Head of caudate nucleus (tissue), 42 donors: ENCODE measurements at regions not wholly inside any gene's neighbourhood (a gene's known extent, or its start where the extent isn't known, plus 50 kb on each side); places are given as distances from the start of the nearest gene placed in this dataset.

ENCODE experiments used
- DNase-seq, 42 donors: peaks; one replicate each; pipeline versions ENCODE4 v3.0.0 to v3.0.0-alpha.2; 2020 to 2021; ENCODE audit warnings: mixed read lengths in 7 of 42
- intact Hi-C: fragments of 100-400 bp; cut with DNase I; formaldehyde crosslinking; loops from one replicate; pipeline ENCODE4 v1.15.0; 2022

GRCh38 chr15:70558406-70559264, 204.7 kb downstream of the UACA start:
- DNase-seq, result no peak
- intact Hi-C loops, result no loop called here

GRCh38 chr15:70557521-70558258, 205.7 kb downstream of the UACA start:
- intact Hi-C loops, result no loop called here
- DNase-seq, result no peak

- DNase-seq, result no peak
- intact Hi-C loops, result no loop called here
These were observed 206.6 kb downstream of the UACA start for GRCh38 chr15:70556779-70557178.

GRCh38 chr15:70556151-70556741, 207.1 kb downstream of the UACA start:
- intact Hi-C loops, result no loop called here
- DNase-seq, result peak in 9 of 42 donors; percentile 4 to 45 (median 27)

DNA sequence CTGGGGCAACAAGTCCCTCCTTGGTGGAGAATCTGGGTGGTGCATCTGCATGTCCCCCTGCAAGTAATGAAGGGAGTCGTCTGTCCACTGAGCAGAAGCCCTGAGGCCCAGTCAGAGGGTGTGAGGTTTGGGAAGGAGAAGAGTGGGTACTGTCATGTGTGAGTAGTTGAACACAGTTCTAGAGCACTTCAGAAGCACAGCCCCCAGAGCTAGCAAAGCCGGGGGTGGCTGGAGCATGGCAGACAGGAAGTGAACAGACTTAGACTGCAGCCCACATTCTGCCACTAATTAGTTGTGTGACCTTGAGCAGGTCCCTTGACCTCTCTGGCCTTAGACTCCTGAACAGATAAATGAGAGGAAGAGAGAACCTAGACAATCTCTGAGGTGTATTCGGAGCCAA, 207.6 kb downstream of the UACA start:
- intact Hi-C loops, result no loop called here
- peak in 1 of 42 donors; percentile 15 for DNase-seq

GRCh38 chr15:70547846-70548487, 215.4 kb downstream of the UACA start:
- intact Hi-C loops, result no loop called here
- no peak for DNase-seq

DNA sequence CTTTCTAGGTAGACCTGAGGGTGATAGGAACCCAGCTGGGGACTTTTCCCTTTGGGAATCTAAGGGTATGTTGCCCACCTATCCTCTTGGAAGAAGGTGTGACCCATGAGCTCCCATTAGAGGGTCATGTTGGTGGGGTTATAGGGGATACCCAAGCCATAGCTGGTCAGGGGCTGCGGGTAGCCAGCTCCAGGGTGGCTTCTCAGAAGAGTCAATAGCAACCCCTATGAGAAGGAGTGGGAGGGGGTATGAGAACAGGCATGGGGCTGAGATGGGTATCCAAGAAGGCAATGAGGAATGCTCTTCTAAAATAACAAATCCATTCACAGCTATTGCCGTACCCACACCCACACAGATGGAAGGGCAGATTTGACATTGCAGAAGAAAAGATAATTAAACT, 217.8 kb downstream of the UACA start:
- intact Hi-C loops, result no loop called here
- no peak for DNase-seq

DNA sequence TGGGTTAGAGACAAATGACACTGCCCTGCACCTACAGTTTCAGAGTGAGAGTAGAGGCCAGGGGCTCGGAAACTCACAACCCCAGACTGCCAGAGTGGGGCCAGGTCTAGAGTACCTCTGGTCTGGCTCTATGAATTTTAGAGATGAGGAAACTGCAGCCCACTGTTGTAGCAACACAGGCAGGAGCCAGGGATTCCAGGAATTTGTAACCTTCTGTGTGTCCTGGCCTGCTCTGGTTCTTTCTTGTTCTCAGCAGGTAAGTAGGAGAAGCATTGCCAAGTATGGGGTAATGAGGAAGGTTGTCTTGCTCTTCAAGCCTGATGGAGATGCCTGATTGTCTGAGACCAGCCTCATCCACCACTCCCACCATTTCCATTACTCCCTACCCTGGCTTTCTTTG, 221.8 kb downstream of the UACA start:
- intact Hi-C loops, result no loop called here
- DNase-seq, result no peak

DNA sequence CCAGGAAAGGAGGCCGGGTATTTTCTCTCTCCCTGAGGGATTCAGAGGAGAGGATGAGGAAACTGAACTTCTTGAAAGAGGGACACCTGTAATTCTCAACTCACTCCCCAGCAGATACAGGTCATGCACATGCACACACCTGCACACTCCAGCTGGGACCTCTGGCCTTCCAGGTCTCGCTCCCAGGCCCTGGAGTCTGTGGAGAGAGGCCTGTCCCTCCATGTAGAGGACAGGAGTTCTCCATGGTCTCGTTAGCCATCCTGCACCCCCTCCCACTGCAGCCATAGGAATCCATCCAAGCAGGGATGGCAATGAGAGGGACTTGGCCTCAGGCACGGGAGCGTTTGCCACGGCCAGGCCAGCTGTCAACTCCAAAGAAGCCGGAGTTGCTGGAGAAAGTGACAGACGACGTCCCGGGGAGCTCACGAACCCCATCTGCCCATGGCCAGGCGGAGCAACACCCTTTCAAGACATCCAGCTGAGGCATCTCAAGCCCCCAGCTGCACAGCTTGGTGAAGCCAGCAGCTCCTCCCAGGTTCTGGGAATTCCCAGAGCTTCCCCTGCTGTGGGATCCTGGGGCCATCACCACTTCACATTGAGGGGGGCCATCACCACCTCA, 223.3 kb downstream of the UACA start:
- intact Hi-C loops, result no loop called here
- DNase-seq, result no peak

DNA sequence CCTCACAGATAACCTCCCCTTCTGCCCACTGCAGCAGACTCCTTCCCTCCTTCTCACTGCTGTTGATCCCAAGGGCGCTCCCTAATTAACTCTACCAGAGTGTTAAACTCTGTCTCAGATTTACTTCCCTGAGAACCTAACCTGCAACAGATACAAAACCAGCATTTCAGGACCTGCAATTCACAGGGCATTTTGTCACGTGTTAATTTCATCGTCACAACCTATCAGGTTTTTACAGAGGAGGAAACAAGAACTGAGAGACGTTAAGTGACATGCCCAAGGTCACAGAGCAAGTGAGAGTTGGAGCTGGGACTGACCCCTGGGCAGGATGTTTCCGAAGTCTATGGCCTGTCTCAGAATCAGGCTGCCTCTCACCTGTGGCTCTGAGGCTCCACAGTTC, 223.9 kb downstream of the UACA start:
- intact Hi-C loops, result no loop called here
- DNase-seq, result peak in 1 of 42 donors; percentile 1

DNA sequence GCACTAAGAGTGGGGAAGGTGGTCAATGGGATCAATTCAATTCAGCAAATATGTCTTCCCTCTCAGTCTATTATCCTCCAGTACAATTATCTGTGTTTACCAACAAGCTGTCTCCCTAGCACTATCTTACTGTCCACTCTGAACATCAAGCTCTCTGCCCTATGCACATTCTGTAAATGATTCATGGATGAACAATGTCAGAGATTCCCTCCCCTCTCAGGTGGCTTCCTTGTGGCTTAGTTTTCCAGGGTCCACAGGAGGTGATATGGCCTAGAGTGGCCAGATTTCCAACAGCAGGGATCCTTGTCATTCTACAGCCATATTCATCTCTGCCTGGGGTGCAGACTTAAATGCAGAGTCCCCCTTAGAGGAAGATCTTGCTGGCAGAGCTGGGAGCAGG, 225.1 kb downstream of the UACA start:
- intact Hi-C loops, result no loop called here
- DNase-seq, result no peak

DNA sequence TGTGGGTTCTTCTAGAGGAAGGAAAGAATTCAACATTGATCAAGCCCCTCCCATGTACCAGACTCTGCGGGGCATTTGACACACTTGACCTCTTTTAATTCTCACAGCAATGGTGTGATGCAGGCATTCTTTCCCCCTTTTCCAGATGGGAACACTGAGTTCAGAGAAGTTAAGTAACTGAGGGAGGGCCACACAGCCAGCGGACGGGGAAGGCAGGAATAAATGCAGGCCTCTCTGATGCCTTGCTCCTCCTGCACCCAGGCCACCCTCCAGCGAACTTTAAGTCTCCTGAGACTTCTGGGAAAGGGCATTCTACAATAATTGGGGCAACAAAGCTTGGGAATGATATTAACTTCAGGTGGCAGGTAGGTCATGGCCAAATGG, 227.4 kb downstream of the UACA start:
- intact Hi-C loops, result no loop called here
- no peak for DNase-seq

- intact Hi-C loops, result no loop called here
- DNase-seq, result peak in 1 of 42 donors; percentile 15
These were observed 228.0 kb downstream of the UACA start for GRCh38 chr15:70535071-70535954.

- intact Hi-C loops, result no loop called here
- peak in 1 of 42 donors; percentile 6 for DNase-seq
These were observed 229.2 kb downstream of the UACA start for GRCh38 chr15:70533931-70534742.

- intact Hi-C loops, result no loop called here
- peak in 1 of 42 donors; percentile 6 for DNase-seq
These were observed 230.7 kb downstream of the UACA start for GRCh38 chr15:70532531-70533186.

GRCh38 chr15:70531576-70531975, 231.8 kb downstream of the UACA start:
- no peak for DNase-seq
- intact Hi-C loops, result no loop called here

- no peak for DNase-seq
- intact Hi-C loops, result no loop called here
These were observed 232.5 kb downstream of the UACA start for GRCh38 chr15:70530906-70531305.
